GM10266 (cell line): ENCODE measurements at regions not wholly inside any gene's neighbourhood (a gene's known extent, or its start where the extent isn't known, plus 50 kb on each side); places are given as distances from the start of the nearest gene placed in this dataset.
A peak's percentile ranks its signal among the peaks of the same experiment; 100 is the strongest.
"Not testable (repeated sequence)": the region's sequence is repeated elsewhere in the genome, so short reads cannot be mapped to it uniquely, and the experiment has no call there.

ENCODE experiments used
- DNase-seq: peaks from one replicate; pipeline ENCODE4 v3.0.0; 2012; ENCODE audit errors: extremely low spot score
- CTCF ChIP-seq: IDR thresholded peaks from 2 replicates; pipeline ENCODE4 v1.5.1; 2012; ENCODE audit warnings: mild to moderate bottlenecking, low read depth; ENCODE audit not compliant: control insufficient read depth, insufficient read depth; ENCODE audit errors: missing control alignments

GRCh38 chr1:221963742-221964141 lies 221.9 kb upstream of the DUSP10 start:
- no peak for DNase-seq
- no peak for TF ChIP-seq CTCF

- no peak for DNase-seq
Measured at GRCh38 chr1:221962385-221962784, 220.5 kb upstream of the DUSP10 start.

GRCh38 chr1:221961532-221962292 lies 219.8 kb upstream of the DUSP10 start:
- TF ChIP-seq CTCF, result no peak
- DNase-seq, result peak; percentile 23

More at GRCh38 chr1:221962385-221962784, 220.5 kb upstream of the DUSP10 start:
- no peak for TF ChIP-seq CTCF

GRCh38 chr1:221958161-221958562 lies 216.3 kb upstream of the DUSP10 start:
- DNase-seq, result not testable (repeated sequence)

- DNase-seq, result not testable (repeated sequence)
Measured at GRCh38 chr1:221957350-221957749, 215.5 kb upstream of the DUSP10 start.

- TF ChIP-seq CTCF, result no peak
- no peak for DNase-seq
Measured at GRCh38 chr1:221949996-221950395, 208.1 kb upstream of the DUSP10 start.

GRCh38 chr1:221948459-221948858 lies 206.6 kb upstream of the DUSP10 start:
- DNase-seq, result no peak
- TF ChIP-seq CTCF, result no peak

- TF ChIP-seq CTCF, result no peak
- DNase-seq, result no peak
Measured at GRCh38 chr1:221947731-221948130, 205.8 kb upstream of the DUSP10 start.

GRCh38 chr1:221946768-221947167 lies 204.9 kb upstream of the DUSP10 start:
- no peak for TF ChIP-seq CTCF

More at GRCh38 chr1:221946768-221947167, 204.9 kb upstream of the DUSP10 start:
- DNase-seq, result no peak
